OCI-LY3 (cell line): ENCODE measurements at regions not wholly inside any gene's neighbourhood (a gene's known extent, or its start where the extent isn't known, plus 50 kb on each side); places are given as distances from the start of the nearest gene placed in this dataset.

Experiments
- EZH2phosphoT487 ChIP-seq: fragments of 200-600 bp; shearing (Covaris generic); IDR thresholded peaks from 2 replicates; pipeline ENCODE4 v1.6.1; 2018; ENCODE audit warnings: antibody characterized with exemption, mixed run types, low read depth
- TF ChIP-seq, protein P1 (sequence below): fragments of 200-600, 300-600 bp; sonication (generic); IDR thresholded peaks from 2 replicates; pipeline ENCODE4 v1.5.1; 2014; ENCODE audit warnings: antibody characterized with exemption, low read length, low read depth

- TF ChIP-seq, protein P1, sequence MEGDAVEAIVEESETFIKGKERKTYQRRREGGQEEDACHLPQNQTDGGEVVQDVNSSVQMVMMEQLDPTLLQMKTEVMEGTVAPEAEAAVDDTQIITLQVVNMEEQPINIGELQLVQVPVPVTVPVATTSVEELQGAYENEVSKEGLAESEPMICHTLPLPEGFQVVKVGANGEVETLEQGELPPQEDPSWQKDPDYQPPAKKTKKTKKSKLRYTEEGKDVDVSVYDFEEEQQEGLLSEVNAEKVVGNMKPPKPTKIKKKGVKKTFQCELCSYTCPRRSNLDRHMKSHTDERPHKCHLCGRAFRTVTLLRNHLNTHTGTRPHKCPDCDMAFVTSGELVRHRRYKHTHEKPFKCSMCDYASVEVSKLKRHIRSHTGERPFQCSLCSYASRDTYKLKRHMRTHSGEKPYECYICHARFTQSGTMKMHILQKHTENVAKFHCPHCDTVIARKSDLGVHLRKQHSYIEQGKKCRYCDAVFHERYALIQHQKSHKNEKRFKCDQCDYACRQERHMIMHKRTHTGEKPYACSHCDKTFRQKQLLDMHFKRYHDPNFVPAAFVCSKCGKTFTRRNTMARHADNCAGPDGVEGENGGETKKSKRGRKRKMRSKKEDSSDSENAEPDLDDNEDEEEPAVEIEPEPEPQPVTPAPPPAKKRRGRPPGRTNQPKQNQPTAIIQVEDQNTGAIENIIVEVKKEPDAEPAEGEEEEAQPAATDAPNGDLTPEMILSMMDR: no peak
- TF ChIP-seq EZH2phosphoT487: no peak
Observed at GRCh38 chr3:24684506-24685023, 189.9 kb upstream of the THRB start.
